GM19438 (cell line): ENCODE measurements at regions not wholly inside any gene's neighbourhood (a gene's known extent, or its start where the extent isn't known, plus 50 kb on each side); places are given as distances from the start of the nearest gene placed in this dataset.
"Not testable (repeated sequence)": the region's sequence is repeated elsewhere in the genome, so short reads cannot be mapped to it uniquely, and the experiment has no call there.

Experiments
- ATAC-seq: cut with Tn5 transposase; IDR thresholded peaks from one replicate; pipeline ENCODE4 v1.9.1; 2021; ENCODE audit warnings: low read depth; ENCODE audit not compliant: unreplicated experiment

DNA sequence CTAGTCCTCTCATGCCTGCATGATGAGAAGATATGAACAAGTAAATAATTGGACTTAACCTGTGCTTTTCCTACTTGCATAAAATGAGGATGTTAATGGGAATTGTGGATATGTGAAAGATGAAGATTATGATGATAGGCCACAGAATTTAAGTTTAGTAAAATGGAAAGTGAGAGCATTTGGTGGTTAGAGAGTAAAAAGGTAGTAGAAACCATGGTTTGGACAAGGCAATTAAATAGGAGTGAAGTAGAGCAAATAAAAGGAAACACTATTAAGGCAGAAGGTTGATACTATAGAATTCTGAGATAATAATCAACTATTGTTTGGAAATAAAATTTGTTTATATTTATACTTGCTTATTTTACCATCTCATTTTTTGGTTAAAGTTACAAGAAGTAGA, 1162.5 kb downstream of the MRPL39 start:
- ATAC-seq = no peak

DNA sequence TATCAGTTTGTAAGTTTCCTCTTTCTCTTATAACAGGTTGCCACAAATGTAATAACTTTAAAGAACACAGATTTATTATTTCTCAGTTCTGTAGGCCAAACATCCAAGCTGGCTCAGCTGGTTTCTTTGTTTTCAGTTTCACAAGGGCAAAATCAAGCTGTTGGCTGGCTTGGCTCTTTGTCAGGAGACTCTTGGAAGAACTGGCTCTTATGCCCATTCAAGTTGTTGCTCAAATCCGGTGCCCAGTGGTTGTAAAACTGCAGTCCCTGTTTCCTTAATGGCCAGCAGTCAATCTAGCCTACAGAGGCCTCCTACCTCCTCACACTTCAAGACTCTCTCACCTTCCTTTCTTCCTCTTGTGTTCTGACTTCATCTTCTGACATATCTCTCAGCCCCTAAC, 1171.0 kb downstream of the MRPL39 start:
- ATAC-seq = no peak

GRCh38 chr21:24428591-24429199, 1178.6 kb downstream of the MRPL39 start:
- peak; percentile 71 for ATAC-seq

DNA sequence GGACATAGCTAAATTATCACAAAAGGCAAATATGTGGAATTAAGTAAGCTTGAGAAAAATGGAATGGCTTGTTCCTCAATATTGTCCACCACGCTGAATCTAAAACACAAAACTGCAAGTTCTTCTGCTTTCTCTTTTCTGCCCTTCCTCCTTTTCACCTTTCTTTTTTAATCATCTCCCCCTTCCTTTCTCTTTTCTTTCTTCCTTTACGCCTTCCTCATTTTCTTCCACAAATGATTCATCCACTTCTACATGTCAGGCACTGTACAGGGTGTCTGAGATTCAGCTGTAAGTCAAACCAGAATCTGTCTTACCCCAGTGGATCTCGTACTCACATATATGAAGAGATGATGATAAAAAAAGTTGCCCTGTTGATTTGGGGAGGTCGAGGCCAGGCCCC, 1182.5 kb downstream of the MRPL39 start:
- no peak for ATAC-seq

DNA sequence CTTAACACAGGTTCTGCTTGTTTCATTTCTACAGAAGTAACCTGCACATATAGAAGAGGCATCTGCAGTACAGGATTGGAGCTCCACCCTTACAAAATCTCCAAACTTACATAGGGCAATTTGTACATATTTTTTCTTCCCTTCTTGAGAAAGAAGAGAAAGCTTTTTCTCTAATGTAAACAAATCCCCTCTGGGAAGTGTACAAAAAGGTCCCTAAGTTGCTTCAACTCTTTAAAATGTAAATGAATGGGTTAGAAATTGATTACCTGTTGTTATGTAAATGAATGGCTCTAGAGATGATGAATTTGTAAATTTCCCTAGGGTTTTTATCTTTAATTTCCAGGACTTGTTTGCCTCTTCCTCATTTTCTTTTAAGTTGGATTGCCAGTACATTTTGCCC, 1183.7 kb downstream of the MRPL39 start:
- no peak for ATAC-seq

GRCh38 chr21:24420689-24421088, 1186.6 kb downstream of the MRPL39 start:
- no peak for ATAC-seq

- ATAC-seq = not testable (repeated sequence)
Observed at GRCh38 chr21:24419641-24420040, 1187.6 kb downstream of the MRPL39 start.

- ATAC-seq = no peak
Observed at GRCh38 chr21:24418671-24419070, 1188.6 kb downstream of the MRPL39 start.

- no peak for ATAC-seq
Observed at GRCh38 chr21:24411429-24411828, 1195.9 kb downstream of the MRPL39 start.

GRCh38 chr21:24403221-24403620, 1204.1 kb downstream of the MRPL39 start:
- ATAC-seq = no peak

DNA sequence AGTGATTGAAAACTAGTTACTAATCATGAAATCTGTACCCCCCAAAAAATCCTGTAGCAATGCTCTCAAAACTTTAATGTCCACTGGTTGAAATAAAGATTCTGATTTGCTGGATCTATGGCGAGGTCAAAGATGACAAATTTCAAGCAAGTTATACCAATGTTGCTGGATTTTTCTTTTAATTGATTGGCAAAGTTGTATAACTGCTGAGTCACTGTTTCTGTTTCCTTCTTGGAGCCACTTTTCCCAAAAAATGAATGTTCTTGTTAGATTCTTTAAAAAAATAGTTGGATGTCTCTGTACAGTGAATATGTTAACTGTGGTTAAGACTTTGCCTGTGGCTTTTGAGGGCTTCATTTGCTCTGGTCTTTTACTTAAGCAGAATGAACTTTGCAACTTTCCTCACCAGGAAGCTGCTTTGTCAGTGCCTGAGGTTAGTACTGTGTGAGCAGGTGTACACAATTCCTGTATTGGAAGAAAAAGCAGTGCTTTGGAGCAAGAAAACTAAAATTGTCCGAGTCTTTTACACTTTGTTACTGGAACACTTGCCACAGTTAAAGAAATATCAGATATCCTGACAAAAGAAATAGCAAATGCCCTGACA, 1211.9 kb downstream of the MRPL39 start:
- ATAC-seq = no peak

- ATAC-seq = no peak
Observed at GRCh38 chr21:24375201-24375600, 1232.1 kb downstream of the MRPL39 start.

GRCh38 chr21:24372506-24372905, 1234.8 kb downstream of the MRPL39 start:
- no peak for ATAC-seq

- ATAC-seq = no peak
Observed at GRCh38 chr21:24369746-24370145, 1237.5 kb downstream of the MRPL39 start.

GRCh38 chr21:24369278-24369677, 1238.0 kb downstream of the MRPL39 start:
- ATAC-seq = no peak

GRCh38 chr21:24367936-24368335, 1239.3 kb downstream of the MRPL39 start:
- ATAC-seq = no peak

- no peak for ATAC-seq
Observed at GRCh38 chr21:24353492-24353891, 1253.8 kb downstream of the MRPL39 start.

DNA sequence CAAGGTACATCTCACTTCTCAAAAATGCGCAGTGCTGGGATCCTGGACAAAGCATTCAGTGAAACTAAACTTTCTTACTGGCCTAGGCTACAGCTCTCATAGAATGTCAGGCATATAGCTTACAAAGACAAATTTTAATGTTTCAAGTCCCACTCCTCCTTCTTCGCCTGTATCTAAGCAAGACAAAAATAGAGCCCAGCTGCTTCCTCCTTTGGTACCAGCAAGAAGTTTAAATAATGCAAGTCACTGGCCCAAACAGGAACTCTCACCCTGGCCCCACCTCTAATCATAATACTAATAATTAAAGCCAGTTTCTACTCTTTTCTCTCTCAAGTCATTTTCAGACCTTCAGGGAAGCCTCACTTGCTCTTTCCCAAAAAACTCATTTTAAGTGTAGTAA, 1267.9 kb downstream of the MRPL39 start:
- no peak for ATAC-seq

- ATAC-seq = no peak
Observed at GRCh38 chr21:24336491-24336890, 1270.8 kb downstream of the MRPL39 start.

GRCh38 chr21:24323536-24323935, 1283.7 kb downstream of the MRPL39 start:
- no peak for ATAC-seq

- ATAC-seq = no peak
Observed at GRCh38 chr21:24316277-24316922, 1290.9 kb downstream of the MRPL39 start.

DNA sequence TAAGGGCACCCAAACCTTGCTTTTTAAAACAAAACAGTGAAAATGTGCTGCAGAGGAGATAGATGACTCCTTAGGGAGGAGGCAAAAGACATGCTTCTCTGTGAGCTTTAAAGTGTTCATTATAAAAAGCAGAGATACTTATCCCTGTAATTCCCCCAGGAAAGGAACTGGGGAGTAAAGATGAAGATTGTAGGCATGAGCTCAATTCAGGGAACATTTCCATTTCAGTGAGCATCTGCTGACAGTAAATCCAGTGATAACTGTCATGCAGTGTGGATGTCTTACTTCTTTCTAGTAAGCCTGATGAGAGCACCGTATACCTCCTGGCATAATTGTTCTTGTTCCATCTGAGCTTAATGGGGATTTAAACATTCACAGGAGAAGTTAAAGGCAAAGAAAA, 1296.5 kb downstream of the MRPL39 start:
- ATAC-seq = no peak
